GM12892 (cell line): ENCODE measurements at regions not wholly inside any gene's neighbourhood (a gene's known extent, or its start where the extent isn't known, plus 50 kb on each side); places are given as distances from the start of the nearest gene placed in this dataset.

Source experiments
- POLR2A ChIP-seq: IDR thresholded peaks from 2 replicates; pipeline ENCODE4 v1.6.1; 2011; ENCODE audit warnings: low read depth, low read length, control low read depth
- POLR2AphosphoS5 ChIP-seq: IDR thresholded peaks from 2 replicates; pipeline ENCODE4 v1.6.1; 2011; ENCODE audit warnings: low read depth, low read length, control low read depth
- TAF1 ChIP-seq: IDR thresholded peaks from 2 replicates; pipeline ENCODE4 v1.6.1; 2011; ENCODE audit warnings: low read depth, mild to moderate bottlenecking, control low read depth, low read length, borderline replicate concordance

DNA sequence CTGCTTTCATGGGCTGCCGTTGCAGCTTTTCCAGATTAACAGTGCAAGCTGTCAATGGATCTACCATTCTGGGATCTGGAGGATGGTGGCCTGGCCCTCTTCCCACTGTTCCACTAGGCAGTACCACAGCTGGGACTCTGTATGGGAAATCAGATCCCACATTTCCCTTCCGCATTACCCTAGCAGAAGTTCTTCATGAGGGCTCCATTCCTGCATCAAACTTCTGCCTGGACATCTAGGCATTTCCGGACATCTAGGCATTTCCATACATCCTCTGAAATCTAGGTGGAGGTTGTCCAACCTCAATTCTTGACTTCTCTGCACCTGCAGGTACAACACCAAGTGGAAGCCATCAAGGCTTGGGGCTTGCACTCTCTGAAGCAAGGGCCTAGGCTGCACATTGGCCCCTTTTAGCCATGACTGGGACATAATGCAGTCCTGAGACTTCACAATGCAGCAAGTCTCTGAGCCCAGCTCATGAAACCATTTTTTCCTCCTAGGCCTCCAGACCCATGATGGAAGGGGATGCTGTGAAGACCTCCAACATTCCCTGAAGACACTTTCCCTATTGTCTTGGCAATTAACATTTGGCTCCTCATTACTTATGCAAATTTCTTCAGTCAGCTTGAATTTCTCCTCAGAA, 863.3 kb downstream of the C12orf50 start:
- no peak for TF ChIP-seq POLR2A
- TF ChIP-seq POLR2AphosphoS5, result no peak
- TF ChIP-seq TAF1, result no peak
